ENCODE measurements at regions not wholly inside any gene's neighbourhood (a gene's known extent, or its start where the extent isn't known, plus 50 kb on each side); places are given as distances from the start of the nearest gene placed in this dataset.

DNA sequence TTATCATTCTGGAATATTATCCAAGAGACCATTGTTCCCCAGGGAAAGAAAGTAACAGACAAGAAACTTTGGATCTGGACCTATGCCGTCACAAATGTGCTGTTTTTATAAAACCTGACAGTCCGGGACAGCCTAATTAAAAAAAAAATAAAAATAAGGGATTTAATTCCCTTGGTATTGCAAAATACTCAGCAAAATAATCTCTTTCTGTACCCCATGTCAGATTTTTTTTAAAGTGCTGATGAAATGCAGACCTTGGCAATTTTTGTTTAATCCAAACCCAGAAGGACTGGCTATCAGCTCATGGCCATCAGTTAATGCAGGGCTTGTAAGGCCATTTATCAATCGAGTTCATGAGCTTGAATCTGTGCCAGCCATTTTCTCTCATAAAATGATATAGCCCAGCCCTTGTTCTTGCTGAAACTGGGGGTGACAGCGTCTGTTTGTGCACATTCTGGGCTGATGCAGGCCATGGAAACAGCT is 162.7 kb upstream of the S1PR3 start:
- TF ChIP-seq, protein P1, sequence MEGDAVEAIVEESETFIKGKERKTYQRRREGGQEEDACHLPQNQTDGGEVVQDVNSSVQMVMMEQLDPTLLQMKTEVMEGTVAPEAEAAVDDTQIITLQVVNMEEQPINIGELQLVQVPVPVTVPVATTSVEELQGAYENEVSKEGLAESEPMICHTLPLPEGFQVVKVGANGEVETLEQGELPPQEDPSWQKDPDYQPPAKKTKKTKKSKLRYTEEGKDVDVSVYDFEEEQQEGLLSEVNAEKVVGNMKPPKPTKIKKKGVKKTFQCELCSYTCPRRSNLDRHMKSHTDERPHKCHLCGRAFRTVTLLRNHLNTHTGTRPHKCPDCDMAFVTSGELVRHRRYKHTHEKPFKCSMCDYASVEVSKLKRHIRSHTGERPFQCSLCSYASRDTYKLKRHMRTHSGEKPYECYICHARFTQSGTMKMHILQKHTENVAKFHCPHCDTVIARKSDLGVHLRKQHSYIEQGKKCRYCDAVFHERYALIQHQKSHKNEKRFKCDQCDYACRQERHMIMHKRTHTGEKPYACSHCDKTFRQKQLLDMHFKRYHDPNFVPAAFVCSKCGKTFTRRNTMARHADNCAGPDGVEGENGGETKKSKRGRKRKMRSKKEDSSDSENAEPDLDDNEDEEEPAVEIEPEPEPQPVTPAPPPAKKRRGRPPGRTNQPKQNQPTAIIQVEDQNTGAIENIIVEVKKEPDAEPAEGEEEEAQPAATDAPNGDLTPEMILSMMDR (IDR thresholded peaks at IDR 0.05) = no peak
- TF ChIP-seq POLR2A (IDR thresholded peaks at IDR 0.05) = no peak
